A549 (cell line): ENCODE measurements at regions not wholly inside any gene's neighbourhood (a gene's known extent, or its start where the extent isn't known, plus 50 kb on each side); places are given as distances from the start of the nearest gene placed in this dataset.
A peak's percentile ranks its signal among the peaks of the same experiment; 100 is the strongest.

Experiments used
- ATAC-seq, 2 experiments: fragments of 200-7000 bp in 1 of 2; fragments of >200 bp in 1 of 2; cut with Nextera tagmentation in 1 of 2; cut with Tn5 transposase in 1 of 2; 3 replicates each; pipeline versions ENCODE4 v1.8.0 to v1.9.1; 2018 to 2020; ENCODE audit warnings: mild to moderate bottlenecking in 1 of 2, moderate library complexity in 1 of 2
- CTCF ChIA-PET: fragments of 300-600 bp; sonication (Branson Sonifier 250); formaldehyde crosslinking; extraction: SDS; loops from one replicate; lab custom pipeline; 2021; ENCODE audit warnings: antibody characterized with exemption, inconsistent platforms; lab: Yijun Ruan, JAX
- POLR2A ChIA-PET: fragments of 350-600 bp; formaldehyde crosslinking; extraction: SDS; loops from one replicate; lab custom pipeline; 2021; ENCODE audit warnings: antibody characterized with exemption, inconsistent platforms; lab: Yijun Ruan, JAX
- DNase-seq, 2 experiments: peaks; one replicate each; pipeline versions ENCODE4 v3.0.0 to v3.0.0-alpha.2; 2011 to 2016; ENCODE audit warnings: low read depth in 1 of 2, low spot score in 1 of 2
- FAIRE-seq: peaks from 2 replicates; lab custom pipeline; 2011; peaks lifted over from hg19 to GRCh38; lab: Jason Lieb, UNC
- H3K27ac ChIP-seq, 2 experiments: fragments of >200 bp; sonication (Bioruptor Twin); formaldehyde crosslinking; 3 replicates each; pipeline ENCODE4 v1.5.1; 2016 to 2017
- H3K4me1 ChIP-seq: fragments of >200 bp; sonication (Bioruptor Twin); formaldehyde crosslinking; 3 replicates; pipeline ENCODE4 v1.6.1; 2016
- H3K4me2 ChIP-seq: fragments of >200 bp; sonication (Bioruptor Twin); formaldehyde crosslinking; 3 replicates; pipeline ENCODE4 v1.6.1; 2016
- H3K4me3 ChIP-seq: fragments of >200 bp; sonication (Bioruptor Twin); formaldehyde crosslinking; 3 replicates; pipeline ENCODE4 v1.5.1; 2016
- H3K9me3 ChIP-seq: fragments of >200 bp; sonication (Bioruptor Twin); formaldehyde crosslinking; 3 replicates; pipeline ENCODE4 v1.6.1; 2016
- CBX2 ChIP-seq: fragments of 200-600 bp; sonication (generic); IDR thresholded peaks from 2 replicates; pipeline ENCODE4 v1.6.1; 2016; ENCODE audit warnings: low read depth, mild to moderate bottlenecking, borderline replicate concordance
- CHD4 ChIP-seq: fragments of 200-600 bp; sonication (generic); IDR thresholded peaks from 2 replicates; pipeline ENCODE4 v1.6.1; 2016; ENCODE audit warnings: antibody characterized with exemption, mild to moderate bottlenecking, borderline replicate concordance
- EP300 ChIP-seq, 2 experiments: fragments of >200 bp; sonication (Bioruptor Twin); formaldehyde crosslinking; IDR thresholded peaks; 2 replicates in 1 of 2; 3 replicates in 1 of 2; pipeline ENCODE4 v1.6.1; 2016 to 2017
- FOSB ChIP-seq: fragments of 250-450 bp; sonication (Bioruptor Pico); IDR thresholded peaks from 2 replicates; pipeline ENCODE4 v1.5.0; 2020; ENCODE audit warnings: mild to moderate bottlenecking, moderate library complexity
- FOXS1 ChIP-seq: fragments of 250-450 bp; sonication (Bioruptor Pico); IDR thresholded peaks from 2 replicates; pipeline ENCODE4 v1.5.0; 2020; ENCODE audit warnings: mild to moderate bottlenecking, moderate library complexity
- HEYL ChIP-seq: fragments of 250-450 bp; sonication (Bioruptor Pico); IDR thresholded peaks from 2 replicates; pipeline ENCODE4 v1.8.0; 2021; ENCODE audit warnings: mild to moderate bottlenecking, moderate library complexity
- HOXA7 ChIP-seq: fragments of 250-450 bp; sonication (Bioruptor Pico); IDR thresholded peaks from 2 replicates; pipeline ENCODE4 v1.5.0; 2020; ENCODE audit warnings: mild to moderate bottlenecking, moderate library complexity
- KDM1A ChIP-seq: fragments of 200-600 bp; sonication (generic); IDR thresholded peaks from 2 replicates; pipeline ENCODE4 v1.6.1; 2016; ENCODE audit warnings: low read depth, mild to moderate bottlenecking
- KDM5A ChIP-seq: fragments of 200-600 bp; sonication (generic); IDR thresholded peaks from 2 replicates; pipeline ENCODE4 v1.6.1; 2016; ENCODE audit warnings: antibody characterized with exemption, mild to moderate bottlenecking
- NFE2L2 ChIP-seq: fragments of 150-350 bp; conservative IDR thresholded peaks from 2 replicates; pipeline ENCODE4 v1.6.1; 2014; ENCODE audit warnings: low read length
- POLR2AphosphoS2 ChIP-seq: conservative IDR thresholded peaks from 2 replicates; pipeline ENCODE4 v1.6.1; 2012; ENCODE audit warnings: low read length, improper control_type of control experiment, inconsistent platforms
- RAD21 ChIP-seq, 2 experiments: fragments of >200 bp in 1 of 2; sonication (Bioruptor Twin) in 1 of 2; formaldehyde crosslinking in 1 of 2; IDR thresholded peaks in 1 of 2; conservative IDR thresholded peaks in 1 of 2; 2 replicates in 1 of 2; 3 replicates in 1 of 2; pipeline ENCODE4 v1.6.1; 2012 to 2018; ENCODE audit warnings: inconsistent platforms in 1 of 2
- RCOR1 ChIP-seq: fragments of 150-350 bp; IDR thresholded peaks from 2 replicates; pipeline ENCODE4 v1.6.1; 2014; ENCODE audit warnings: antibody characterized with exemption, low read length, low read depth
- RNF2 ChIP-seq: fragments of 200-600 bp; sonication (generic); IDR thresholded peaks from 2 replicates; pipeline ENCODE4 v1.6.1; 2016; ENCODE audit warnings: low read depth, mild to moderate bottlenecking, antibody characterized with exemption, moderate library complexity, borderline replicate concordance
- SMC3 ChIP-seq: fragments of >200 bp; sonication (Bioruptor Twin); formaldehyde crosslinking; IDR thresholded peaks from 3 replicates; pipeline ENCODE4 v1.6.1; 2018; ENCODE audit warnings: inconsistent platforms
- SREBF2 ChIP-seq: fragments of 450-650 bp; IDR thresholded peaks from 2 replicates; pipeline ENCODE4 v1.6.1; 2014; ENCODE audit warnings: mild to moderate bottlenecking, moderate library complexity
- TFCP2L1 ChIP-seq: fragments of 250-450 bp; sonication (Bioruptor Pico); IDR thresholded peaks from 2 replicates; pipeline ENCODE4 v1.5.0; 2021; ENCODE audit warnings: mild to moderate bottlenecking
- TP53 ChIP-seq: fragments of 250-450 bp; sonication (Bioruptor Pico); IDR thresholded peaks from 2 replicates; pipeline ENCODE4 v1.5.0; 2021; ENCODE audit warnings: mild to moderate bottlenecking, moderate library complexity
- ZC3H11A ChIP-seq: fragments of 450-650 bp; IDR thresholded peaks from 2 replicates; pipeline ENCODE4 v1.6.1; 2014; ENCODE audit warnings: antibody characterized with exemption, mild to moderate bottlenecking
- WGBS: methylation state at CpG from one replicate; pipeline ENCODE4 v1.1.6; 2017; ENCODE audit errors: missing lambda C conversion rate; 5-methylcytosine and 5-hydroxymethylcytosine counted together
- TF ChIP-seq, protein P1 (sequence below): IDR thresholded peaks from 2 replicates; pipeline ENCODE4 v1.6.1; 2012; ENCODE audit warnings: low read depth, borderline replicate concordance
- TF ChIP-seq, protein P2 (sequence below): fragments of >200 bp; sonication (Bioruptor Twin); formaldehyde crosslinking; IDR thresholded peaks from 3 replicates; pipeline ENCODE4 v1.6.1; 2016
- TF ChIP-seq, protein P3 (sequence below): fragments of >200 bp; sonication (Bioruptor Twin); formaldehyde crosslinking; IDR thresholded peaks from 3 replicates; pipeline ENCODE4 v1.5.1; 2016

DNA sequence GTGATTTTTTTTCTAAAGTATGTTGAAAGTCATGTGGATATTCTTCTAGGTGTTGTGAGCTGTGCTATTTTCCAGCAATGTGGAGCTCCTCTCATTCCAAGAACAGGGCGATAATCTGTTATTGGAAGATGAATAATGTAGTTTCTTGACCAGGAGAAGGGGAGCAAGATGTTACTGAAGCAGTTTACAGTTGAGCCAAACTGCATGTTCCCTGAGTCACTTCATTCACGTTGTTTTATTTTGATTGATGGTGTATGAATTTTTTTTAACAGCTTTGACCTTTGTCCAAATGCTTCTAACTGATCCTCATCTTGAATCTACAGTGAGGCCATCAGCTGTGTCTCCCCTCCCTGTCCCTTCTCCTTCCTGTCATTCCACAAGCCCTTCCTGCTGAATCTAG is 277.1 kb upstream of the KLF6 start:
- TF ChIP-seq FOXS1 (no peak), ZC3H11A (no peak), NFE2L2 (no peak), FOSB (no peak), TFCP2L1 (no peak), HOXA7 (no peak), CBX2 (no peak), RAD21 (conservative IDR thresholded peaks at IDR 0.05 in 1 of 2, IDR thresholded peaks at IDR 0.05 in 1 of 2) (no peak), RCOR1 (no peak), SREBF2 (no peak)
- TF ChIP-seq, protein P1, sequence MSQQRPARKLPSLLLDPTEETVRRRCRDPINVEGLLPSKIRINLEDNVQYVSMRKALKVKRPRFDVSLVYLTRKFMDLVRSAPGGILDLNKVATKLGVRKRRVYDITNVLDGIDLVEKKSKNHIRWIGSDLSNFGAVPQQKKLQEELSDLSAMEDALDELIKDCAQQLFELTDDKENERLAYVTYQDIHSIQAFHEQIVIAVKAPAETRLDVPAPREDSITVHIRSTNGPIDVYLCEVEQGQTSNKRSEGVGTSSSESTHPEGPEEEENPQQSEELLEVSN: no peak
- TF ChIP-seq, protein P2, sequence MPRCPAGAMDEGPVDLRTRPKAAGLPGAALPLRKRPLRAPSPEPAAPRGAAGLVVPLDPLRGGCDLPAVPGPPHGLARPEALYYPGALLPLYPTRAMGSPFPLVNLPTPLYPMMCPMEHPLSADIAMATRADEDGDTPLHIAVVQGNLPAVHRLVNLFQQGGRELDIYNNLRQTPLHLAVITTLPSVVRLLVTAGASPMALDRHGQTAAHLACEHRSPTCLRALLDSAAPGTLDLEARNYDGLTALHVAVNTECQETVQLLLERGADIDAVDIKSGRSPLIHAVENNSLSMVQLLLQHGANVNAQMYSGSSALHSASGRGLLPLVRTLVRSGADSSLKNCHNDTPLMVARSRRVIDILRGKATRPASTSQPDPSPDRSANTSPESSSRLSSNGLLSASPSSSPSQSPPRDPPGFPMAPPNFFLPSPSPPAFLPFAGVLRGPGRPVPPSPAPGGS: no peak
- TF ChIP-seq, protein P3, sequence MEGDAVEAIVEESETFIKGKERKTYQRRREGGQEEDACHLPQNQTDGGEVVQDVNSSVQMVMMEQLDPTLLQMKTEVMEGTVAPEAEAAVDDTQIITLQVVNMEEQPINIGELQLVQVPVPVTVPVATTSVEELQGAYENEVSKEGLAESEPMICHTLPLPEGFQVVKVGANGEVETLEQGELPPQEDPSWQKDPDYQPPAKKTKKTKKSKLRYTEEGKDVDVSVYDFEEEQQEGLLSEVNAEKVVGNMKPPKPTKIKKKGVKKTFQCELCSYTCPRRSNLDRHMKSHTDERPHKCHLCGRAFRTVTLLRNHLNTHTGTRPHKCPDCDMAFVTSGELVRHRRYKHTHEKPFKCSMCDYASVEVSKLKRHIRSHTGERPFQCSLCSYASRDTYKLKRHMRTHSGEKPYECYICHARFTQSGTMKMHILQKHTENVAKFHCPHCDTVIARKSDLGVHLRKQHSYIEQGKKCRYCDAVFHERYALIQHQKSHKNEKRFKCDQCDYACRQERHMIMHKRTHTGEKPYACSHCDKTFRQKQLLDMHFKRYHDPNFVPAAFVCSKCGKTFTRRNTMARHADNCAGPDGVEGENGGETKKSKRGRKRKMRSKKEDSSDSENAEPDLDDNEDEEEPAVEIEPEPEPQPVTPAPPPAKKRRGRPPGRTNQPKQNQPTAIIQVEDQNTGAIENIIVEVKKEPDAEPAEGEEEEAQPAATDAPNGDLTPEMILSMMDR: no peak
- WGBS: 44% methylated on average over 2 of the region's 2 CpGs
- FAIRE-seq: no peak
- Histone ChIP-seq H3K4me2 (peak overlapping the region; percentile 24; the same call in 1 of the 3 replicates), H3K27ac (peak overlapping the region; percentile 16 to 45; a peak in 2 of 6 replicates), H3K9me3 (no peaks in the 10 kb centered on the region), H3K4me3 (no peak overlapping the region), H3K4me1 (peaks cover 30% of the 10 kb centered on the region)
- ATAC-seq: no peak
- ChIA-PET CTCF (no interaction called here), POLR2A (no interaction called here)
- DNase-seq: no peak

DNA sequence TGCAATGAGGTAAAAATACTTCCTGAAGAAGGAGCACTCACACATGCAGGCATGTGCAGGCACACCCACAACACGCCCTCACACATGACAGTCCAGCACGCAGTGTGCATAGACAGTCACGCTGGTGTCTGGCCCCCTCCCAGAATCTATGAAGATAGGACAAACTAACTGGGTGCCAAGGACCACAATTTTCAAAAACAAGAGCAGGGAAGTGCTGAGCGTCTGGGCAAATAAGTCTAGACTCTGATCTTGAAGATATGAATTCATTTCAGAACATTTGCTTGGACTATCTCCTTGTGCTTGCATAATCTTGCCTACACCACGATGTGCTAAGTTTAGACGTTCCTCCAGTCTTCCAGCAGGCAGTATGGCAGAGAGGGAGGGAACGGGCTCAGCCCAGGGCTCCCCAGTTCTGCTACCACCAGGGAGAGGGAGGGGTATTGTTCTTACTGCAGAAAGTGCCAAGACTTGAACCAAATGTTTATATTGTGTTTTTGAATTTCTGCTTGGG is 276.5 kb upstream of the KLF6 start:
- 52% methylated on average over 7 of the region's 7 CpGs for WGBS
- TF ChIP-seq HEYL (no peak), RNF2 (no peak), KDM5A (no peak), KDM1A (no peak), TFCP2L1 (no peak), SMC3 (no peak), POLR2AphosphoS2 (no peak)
- ChIA-PET POLR2A (no interaction called here), CTCF (no interaction called here)
- FAIRE-seq (no peak), DNase-seq (no peak), ATAC-seq (peak in 1 of 2 experiments; percentile 40; a peak in 2 of 6 replicates)
- Histone ChIP-seq H3K4me3 (no peak overlapping the region), H3K9me3 (no peaks in the 10 kb centered on the region), H3K4me1 (peaks cover 31% of the 10 kb centered on the region), H3K4me2 (peak overlapping the region; percentile 24; the same call in 1 of the 3 replicates), H3K27ac (peak overlapping the region; percentile 16 to 45; a peak in 2 of 6 replicates)

DNA sequence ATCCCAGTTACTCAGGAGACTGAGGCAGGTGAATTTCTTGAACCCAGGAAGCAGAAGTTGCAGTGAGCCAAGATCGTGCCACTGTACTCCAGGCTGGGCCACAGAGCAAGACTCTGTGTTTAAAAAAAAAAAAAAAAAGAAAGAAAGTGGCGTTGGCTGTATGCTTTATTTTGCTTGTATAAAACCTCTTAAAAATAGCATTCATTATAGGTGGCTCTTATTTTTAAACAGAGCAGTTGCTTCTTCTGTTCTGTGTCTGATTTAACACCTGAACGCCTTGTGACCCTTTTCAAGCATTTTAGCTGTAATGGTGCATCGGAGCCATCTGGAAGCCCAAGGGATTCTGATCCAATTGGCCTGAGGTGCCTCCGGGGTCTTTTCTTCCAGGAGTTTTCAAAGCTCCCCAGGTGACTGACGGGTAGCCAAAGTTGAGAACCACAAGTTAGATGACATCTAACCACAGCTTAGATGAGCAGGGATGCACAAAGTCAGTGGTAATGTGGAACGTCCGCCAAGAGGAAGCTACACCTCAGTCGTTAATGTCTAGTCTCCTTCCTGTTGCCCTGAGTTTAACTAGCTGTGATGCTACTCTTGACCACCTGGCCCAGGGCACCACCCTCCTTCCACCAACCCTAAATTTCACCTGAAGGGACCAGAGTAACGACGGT is 274.6 kb upstream of the KLF6 start:
- peaks cover 31% of the 10 kb centered on the region for H3K4me1 ChIP-seq
- H3K27ac ChIP-seq: peak overlapping the region; percentile 42 to 77; a peak in 2 of 6 replicates
- no peak overlapping the region for H3K4me3 ChIP-seq
- ATAC-seq (no peak), FAIRE-seq (no peak), DNase-seq (no peak)
- H3K4me2 ChIP-seq: peak overlapping the region; percentile 89; the same call in 1 of the 3 replicates
- WGBS: 83% methylated on average over 11 of the region's 11 CpGs
- TF ChIP-seq TP53 (no peak), EP300 (IDR thresholded peaks at IDR 0.05) (no peak), CHD4 (no peak)
- TF ChIP-seq, protein P3: no peak
- TF ChIP-seq, protein P2: no peak
- no peaks in the 10 kb centered on the region for H3K9me3 ChIP-seq
- CTCF ChIA-PET: interaction anchor here (0.6 to 1.7 kb wide), 3 partner anchors 7 to 856 kb away, joined by 3 to 4 read pairs (median 3); no protein-coding TSS in a partner anchor
- POLR2A ChIA-PET: no interaction called here
